IPS-NIHi11 (cell line): ENCODE measurements at regions not wholly inside any gene's neighbourhood (a gene's known extent, or its start where the extent isn't known, plus 50 kb on each side); places are given as distances from the start of the nearest gene placed in this dataset.
"Not testable (repeated sequence)": the region's sequence is repeated elsewhere in the genome, so short reads cannot be mapped to it uniquely, and the experiment has no call there.

Experiments
- DNase-seq: peaks from one replicate; pipeline ENCODE4 v3.0.0; 2012; ENCODE audit warnings: mixed read lengths, low spot score

DNA sequence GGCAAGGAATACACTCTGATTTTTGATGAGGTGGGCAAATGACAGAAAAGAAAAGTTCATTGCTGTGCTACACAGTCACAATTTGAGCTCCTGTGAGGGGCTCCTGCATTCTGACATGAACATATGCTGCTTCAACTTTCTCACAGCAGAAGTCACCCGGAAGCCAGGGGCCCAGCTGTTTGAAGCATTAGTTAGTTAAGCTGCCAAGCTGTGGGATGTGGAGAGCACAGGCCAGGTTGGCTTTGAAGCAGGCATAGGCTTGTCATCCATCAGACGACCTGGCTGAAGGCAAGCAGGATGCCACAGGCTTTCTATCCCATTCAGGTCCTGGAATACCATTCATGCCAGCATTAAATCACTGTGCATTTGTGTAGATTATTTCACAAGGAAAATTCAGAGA, 63.1 kb downstream of the MTNR1B start:
- no peak for DNase-seq

DNA sequence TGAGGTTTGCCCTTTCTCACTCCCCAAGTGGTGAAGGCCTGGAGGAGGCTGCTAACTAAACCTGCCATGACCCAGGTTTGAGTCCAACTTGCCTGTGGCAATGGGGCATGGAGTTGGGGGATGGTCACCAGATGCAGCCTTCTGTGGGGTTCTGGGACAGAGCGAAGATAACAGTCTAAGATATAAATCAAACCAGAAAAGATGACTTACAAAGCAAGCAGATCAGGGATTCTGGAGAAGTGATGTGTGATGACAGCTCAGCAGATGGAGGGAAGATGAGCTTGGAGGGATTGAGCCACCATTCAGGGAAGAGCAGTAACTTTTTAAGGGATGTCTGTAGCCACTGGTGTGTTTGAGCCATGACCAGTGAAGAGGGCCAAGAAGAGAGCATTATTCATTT, 63.6 kb downstream of the MTNR1B start:
- DNase-seq = no peak

DNA sequence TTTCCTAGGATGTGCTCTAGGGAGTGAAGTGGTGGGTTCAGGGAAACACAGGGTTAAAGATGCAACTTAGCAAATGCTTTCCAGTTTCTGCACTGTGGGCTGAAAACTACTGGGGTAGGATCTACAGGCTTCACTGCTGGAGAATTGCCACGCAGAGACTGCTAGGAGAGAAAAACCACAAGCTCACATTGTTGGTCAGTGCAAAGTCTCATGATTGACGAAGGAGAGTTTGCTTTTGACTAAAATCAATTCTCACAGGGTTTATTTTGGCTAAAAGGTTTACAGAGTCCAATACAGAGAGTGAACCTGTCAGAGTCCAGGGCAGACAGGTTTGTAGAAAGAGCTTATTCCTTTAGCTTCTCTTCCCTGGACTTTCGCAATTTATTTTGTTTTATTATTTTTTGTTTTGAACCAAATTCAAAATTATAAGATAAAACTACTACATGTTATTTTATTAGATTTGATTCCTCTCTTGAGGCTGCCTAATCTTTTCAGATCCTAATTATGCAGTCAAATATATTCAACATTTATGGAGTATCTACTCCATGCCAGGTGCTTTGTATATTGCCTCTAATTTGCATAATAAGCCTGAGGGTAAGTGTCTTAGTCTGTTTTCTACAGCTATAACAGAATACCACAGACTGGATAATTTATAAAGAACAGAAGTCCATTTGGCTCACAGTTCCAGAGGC, 64.7 kb downstream of the MTNR1B start:
- no peak for DNase-seq

DNA sequence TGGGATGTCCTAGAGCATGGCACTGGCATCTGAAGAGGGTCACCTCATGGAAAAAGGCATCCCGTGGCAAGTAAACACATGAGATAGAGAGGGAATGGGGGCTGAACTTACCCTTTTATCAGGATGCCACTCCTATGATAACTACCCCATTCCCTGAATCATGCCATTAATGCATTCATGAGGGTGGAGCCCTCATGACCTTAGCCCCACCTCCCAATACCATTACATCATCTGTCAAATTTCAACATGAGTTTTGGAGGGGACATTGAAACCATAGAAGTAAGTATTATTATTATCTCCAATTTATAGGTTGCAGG, 65.2 kb downstream of the MTNR1B start:
- DNase-seq = no peak

DNA sequence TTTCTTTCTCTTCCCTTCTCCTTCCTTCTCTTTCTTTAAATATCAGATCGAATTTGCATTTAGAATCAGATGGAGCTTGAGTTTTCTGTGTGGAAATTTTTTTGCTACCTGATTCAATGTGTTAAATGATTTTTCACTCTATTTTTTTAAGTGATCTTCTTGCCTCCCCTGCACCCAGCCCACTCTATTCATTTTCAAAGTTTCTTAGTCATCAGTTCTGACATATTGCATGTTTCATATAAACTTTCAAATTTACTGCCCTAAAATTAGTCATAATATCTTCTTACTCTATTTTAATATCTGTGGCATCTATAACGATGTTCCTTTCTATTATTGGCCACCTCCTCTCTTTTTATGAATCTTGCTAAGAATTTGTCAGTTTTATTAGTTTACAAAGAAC, 69.1 kb downstream of the MTNR1B start:
- DNase-seq = no peak

DNA sequence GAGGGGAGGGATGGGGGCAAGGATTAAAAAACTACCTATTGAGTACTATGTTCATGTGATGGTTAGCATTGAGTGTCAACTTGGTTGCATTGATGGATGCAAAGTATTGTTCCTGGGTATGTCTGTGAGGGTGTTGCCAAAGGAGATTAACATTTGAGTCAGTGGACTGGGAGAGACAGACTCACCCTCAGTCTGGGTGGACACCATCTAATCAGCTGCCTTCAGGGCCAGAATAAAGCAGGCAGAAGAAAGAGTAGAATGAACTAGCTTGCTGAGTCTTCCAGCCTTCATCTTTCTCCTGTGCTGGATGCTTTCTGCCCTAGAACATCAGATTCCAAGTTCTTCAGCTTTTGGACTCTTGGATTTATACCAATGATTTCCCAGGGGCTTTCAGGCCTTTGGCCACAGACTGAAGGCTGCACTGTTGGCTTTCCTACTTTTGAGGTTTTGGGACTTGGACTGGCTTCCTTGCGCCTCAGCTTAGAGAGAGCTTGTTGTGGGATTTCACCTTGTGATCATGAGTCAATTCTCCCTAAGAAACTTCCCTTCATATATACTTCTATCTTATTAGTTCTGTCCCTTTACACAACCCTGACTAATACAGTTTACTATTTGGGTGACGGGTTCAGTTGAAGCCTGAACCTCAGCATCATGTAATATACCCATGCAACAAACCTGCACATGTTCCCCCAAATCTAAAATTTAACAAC, 70.2 kb downstream of the MTNR1B start:
- no peak for DNase-seq

DNA sequence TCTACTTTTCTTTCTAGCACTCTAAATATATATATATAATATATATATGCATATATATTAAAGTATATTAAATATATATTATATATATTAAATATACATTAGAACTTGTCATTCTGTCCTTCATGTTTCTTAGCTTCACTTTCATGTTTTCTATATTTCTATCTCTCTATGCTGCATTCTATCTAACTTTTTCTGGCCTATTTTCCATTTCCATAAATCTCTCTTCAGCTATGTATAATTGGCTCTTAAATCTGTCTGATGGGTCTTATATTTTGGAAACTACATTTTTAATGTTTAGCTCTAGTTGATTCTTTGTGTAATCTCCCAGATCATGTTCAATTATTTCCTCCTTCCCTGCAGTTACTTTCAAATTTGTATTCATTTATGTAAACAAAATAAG, 72.2 kb downstream of the MTNR1B start:
- no peak for DNase-seq

DNA sequence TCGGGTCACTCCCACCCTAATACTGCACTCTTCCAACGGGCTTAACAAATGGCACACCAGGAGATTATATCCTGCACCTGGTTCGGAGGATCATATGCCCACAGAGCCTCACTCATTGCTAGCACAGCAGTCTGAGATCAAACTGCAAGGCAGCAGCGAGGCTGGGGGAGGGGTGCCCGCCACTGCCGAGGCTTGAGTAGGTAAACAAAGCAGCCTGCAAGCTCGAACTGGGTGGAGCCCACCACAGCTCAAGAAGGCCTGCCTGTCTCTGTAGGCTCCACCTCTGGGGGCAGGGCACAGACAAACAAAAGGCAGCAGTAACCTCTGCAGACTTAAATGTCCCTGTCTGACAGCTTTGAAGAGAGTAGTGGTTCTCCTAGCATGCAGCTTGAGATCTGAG, 73.7 kb downstream of the MTNR1B start:
- DNase-seq = not testable (repeated sequence)

DNA sequence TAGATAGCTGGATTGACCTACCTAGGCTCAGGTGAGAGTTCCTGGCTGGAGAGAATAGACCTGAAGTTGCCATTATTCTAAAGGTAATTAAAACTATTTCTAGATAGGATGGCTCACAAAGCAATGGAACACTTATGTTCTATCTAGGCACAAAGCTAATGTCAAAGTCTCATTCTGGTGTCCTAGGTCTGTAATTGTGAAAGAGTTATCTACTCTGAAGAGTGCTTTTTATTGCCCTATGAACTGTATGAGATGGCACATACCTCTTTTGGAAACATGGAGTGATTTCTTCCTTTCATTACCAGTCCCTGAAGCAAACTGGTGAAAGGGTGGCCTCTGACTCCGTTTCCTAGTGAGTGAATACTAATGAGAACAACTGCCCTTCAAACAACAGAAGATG, 80.3 kb downstream of the MTNR1B start:
- no peak for DNase-seq

DNA sequence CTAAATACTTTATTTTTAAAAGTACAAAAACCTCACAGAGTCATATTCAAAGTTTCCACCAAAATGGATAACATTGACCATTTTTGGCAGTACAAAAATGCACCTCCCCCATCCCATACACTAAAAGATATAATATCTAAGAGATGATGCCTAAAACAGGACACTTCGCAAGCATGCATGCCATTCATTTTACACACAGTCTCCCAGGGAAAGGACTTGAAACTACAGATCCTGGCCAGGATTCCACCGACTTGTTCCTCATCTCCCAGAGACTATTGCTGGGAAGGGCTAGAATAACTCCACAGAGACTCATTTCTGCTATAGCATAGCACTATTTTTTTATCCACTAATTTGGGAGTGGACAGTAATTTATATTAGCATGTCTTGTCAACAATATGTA, 81.7 kb downstream of the MTNR1B start:
- no peak for DNase-seq

DNA sequence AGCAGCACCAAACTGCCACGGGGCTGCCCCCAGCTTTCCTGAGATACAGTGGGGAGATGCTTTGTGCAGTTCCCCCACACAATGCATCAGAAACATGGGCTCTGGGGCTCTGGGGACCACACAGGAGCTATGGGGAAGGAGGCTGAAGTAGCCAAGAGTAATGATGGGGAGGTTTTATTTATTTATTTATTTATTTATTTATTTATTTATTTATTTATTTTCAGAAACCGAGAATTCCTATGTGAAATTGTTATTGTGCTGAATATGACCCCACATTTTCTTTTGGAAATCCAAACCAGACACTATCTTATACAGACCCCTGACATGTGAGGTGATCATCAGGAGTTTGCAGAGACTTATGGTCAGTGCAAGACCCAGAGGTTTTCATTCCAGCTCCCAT, 84.4 kb downstream of the MTNR1B start:
- no peak for DNase-seq

DNA sequence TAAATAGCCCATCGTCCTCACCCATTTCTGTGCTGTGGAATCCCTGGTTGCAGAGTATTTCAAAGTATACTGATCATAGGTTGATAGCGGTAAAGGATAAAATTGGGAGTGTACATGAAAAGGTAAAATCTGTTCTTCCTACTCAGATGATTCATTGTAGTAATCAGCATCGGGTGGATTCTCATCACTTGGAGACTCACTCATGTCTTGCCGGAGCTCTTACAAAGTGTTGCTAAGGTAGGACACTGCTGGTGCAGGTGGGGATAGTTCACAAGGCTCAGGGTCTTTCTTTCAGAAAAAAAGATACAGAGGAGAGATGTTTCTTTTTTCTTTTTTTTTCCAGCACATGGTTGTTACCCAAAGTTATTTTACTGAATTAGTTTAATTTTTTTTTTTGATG, 84.8 kb downstream of the MTNR1B start:
- no peak for DNase-seq

DNA sequence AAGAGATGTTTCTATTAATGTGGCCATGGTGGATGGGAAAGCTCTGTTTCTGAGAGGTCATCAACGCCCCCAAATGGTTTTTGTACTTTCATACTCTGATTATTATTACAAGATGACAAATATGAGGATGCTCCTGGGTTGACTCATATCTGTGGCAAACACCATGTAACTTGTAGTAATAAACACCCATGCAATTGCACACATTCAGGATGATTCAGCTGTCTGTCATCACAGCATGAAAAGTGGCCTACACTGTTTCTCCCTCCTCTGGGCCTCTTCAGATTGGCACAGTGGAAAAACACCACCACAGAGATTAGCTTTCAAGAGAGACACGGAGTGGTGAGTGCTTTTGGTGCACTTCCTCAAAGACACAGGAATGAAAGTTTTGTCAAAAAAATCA, 85.4 kb downstream of the MTNR1B start:
- no peak for DNase-seq

DNA sequence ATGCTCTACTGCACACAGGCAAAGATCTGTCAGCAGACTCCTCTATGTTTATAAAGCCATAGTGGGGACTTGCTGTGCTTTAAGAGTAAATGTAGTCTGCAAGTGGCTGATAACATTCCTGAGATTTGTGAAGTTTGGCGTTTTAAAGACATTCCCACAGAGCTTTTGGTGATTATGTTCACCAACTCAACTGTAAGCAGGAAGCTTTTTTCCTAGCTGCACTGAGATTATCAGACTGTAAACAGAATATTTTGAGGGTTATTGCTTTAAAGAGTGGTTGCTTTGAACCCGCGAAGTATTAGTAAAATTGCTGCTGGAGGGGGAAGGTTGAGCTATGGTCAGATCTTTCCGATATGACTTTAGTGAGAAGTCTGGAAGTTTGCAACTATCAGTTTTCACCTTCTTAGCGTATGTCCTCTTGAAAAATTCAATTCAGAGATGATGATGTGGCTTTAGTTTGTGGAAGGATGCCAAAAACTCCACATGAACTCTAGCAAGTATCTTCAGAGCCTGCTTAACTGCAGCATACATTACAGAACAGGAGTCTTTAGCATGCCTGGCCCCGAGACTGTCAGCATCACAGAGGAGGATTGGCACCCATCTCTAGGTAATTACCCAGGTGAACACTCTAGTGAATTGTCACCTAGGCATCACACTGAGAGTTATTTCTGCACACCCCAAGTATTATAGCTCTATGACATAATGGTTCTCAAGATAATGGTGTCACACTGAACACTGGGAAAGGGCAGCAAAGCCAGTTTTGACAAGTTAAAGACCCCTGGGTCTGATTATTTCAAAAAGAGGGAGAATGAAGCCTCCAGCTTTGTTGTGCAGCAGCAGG, 89.9 kb downstream of the MTNR1B start:
- DNase-seq = no peak

DNA sequence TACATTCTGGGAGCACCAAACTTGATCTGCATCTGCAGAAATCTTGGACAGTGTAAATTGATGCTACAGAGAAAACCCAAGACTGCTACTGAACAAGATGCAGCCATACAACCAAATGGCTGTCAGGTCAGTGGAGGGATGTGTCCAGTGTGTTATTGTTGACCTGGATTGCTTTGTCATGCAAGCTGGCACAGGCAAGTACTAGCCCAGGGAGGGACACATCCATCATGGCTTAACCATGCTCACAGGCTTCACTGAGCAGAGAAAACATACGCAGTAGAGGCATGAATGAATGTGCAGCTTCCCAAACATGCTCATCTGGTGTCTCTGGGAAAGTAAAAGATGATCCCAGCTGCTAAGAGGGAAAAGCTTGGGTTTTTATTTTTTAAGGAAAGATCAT, 93.6 kb downstream of the MTNR1B start:
- DNase-seq = no peak

DNA sequence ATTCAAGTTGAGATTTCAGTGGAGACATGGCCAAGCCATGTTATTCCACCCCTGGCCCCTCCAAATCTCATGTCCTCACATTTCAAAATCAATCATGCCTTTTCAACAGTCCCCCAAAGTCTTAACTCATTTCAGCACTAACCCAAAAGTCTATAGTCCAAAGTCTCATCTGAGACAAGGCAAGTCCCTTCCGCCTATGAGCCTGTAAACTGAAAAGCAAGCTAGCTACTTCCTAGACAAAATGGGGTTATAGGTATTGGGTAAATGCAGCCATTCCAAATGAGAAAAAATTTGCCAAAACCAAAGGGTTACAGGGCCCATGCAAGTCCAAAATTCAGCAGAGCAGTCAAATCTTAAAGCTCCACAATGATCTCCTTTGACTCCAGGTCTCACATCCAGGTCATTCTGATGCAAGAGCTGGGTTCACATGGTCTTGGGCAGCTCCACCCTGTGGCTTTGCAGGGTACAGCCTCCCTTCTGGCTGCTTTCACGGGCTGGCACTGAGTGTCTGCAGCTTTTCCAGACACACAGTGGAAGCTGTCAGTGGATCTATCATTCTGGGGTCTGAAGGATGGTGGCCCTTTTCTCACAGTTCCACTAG, 95.7 kb downstream of the MTNR1B start:
- not testable (repeated sequence) for DNase-seq

DNA sequence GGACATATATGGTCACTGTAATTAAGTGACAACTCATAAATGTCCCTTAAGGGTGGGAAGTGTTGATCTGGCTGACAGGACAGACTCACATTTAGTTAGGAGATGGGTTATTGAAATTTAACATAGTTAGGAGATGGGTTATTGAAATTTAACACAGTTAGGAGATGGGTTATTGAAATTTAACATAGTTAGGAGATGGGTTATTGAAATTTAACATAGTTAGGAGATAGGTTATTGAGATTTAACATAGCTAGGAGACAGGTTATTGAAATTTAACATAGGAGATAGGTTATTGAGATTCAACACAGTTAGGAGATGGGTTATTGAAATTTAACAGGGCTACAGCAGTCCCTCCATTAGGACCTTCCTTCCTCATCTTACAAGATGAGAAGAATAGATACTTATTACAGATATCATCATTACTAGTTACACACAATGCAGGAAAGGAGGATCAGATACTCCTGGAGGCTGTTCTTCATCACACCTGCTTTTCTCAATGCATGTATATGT, 98.5 kb downstream of the MTNR1B start:
- DNase-seq = no peak

DNA sequence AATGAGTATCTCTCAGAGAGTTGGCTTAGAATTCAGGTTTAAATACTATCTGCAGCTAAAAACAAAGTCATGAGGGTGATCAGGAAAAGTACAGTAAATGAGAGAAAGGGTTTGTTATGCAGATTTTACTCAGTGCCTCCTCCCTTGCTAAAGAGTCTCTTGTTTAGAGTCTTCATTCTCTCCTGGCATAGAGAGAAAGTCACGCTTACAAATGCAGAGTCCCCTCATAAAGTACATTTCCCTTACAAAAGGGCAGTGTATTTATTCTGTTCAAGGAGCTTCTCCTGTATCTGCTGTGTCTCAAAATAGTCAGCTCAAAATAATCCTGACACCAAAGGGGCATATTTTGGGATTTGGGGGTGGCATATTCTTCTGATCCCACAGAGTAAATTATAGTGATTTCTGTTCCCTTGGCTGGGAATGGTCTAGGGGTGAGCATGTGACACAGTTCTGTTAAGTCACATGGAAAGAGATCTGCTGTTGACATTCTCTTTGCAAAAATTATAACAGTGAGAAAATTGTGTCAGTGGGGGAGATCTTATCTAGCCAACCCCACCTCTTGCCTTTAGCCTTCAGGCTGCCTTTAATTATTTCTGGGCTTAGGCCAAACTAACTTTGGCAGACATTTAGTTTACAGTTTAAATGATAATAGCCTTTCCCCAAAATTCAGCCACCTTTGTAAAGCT, 102.9 kb downstream of the MTNR1B start:
- DNase-seq = peak; percentile 43

DNA sequence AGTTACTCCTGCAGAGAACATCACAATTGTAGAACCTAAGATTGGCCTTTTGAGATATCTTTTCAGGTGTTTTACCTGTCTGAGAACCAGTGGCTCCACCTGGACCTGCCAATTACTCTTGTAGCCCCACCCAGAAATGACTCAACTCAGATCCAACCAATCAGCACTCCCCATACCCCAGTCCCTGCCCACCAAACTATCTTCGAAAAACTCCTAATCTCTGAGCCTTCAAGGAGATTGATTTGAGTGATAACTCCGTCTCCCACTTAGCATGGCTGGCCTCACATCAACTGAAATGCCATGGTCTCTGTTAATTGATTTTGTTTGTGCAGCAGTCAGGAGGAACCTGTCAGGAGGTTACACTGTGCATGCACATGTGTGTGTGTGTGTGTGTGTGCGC, 103.6 kb downstream of the MTNR1B start:
- DNase-seq = peak; percentile 36

DNA sequence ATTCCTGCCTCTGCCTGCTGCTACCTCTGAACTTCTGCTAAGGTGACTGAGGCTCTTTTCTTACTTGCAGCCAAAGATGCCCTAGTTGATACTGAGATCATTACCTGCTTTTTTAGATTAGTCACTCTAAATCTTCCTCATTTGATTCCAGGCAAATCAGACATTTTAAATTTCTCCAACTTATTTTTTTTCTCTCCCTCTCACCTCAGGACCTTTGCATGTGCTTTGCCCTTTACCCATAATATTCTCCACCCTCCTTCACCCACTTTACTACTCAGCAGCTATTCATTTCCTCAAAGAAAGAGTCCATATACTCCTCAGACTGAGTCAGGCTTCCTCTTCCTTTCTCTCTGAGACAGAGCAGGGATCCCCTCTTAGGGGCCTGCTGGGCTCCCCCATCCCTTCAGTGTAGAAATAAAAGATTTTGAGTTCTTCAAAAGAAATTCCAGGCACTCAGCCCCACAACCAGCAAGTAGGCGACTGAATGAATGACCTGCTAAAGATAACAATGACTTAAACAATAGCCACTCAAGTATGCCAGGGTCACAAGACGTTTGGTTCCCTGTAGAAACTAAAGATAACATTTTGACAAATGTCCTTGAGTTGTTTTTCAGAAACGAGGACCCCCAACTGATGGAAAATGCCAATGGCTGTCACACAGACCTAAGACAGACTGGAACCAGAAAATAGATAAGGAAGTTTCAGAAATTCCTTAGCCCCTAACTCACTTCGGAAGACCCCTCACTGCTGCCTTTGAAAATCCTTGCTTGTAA, 104.2 kb downstream of the MTNR1B start:
- no peak for DNase-seq

DNA sequence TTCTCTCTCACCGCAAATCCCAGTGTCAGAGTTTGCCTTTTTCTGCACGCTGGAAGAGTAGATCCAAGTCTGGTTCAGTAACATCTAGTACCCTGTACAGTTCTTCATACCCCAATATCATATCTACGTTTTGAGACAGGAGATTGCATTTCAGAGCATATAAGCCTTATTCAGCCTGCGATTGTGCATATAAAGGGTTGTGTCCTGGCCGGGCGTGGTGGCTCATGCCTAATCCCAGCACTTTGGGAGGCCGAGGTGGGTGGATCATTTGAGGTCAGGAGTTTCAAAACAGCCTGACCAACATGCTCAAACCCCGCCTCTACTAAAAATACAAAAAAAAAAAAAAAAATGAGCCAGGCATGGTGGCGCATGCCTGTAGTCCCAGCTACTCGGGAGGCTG, 104.9 kb downstream of the MTNR1B start:
- DNase-seq = no peak
